Ishikawa (cell line): ENCODE measurements at regions not wholly inside any gene's neighbourhood (a gene's known extent, or its start where the extent isn't known, plus 50 kb on each side); places are given as distances from the start of the nearest gene placed in this dataset.

Experiments used
- EGR1 ChIP-seq: IDR thresholded peaks from 2 replicates; pipeline ENCODE4 v1.6.1; 2012
- EP300 ChIP-seq: IDR thresholded peaks from 2 replicates; pipeline ENCODE4 v1.6.1; 2012; ENCODE audit warnings: borderline replicate concordance
- RAD21 ChIP-seq: IDR thresholded peaks from 2 replicates; pipeline ENCODE4 v1.6.1; 2012; ENCODE audit warnings: low read depth
- TAF1 ChIP-seq: IDR thresholded peaks from 2 replicates; pipeline ENCODE4 v1.6.1; 2012; ENCODE audit warnings: low read depth, mild to moderate bottlenecking
- TCF12 ChIP-seq: IDR thresholded peaks from 2 replicates; pipeline ENCODE4 v1.6.1; 2012; ENCODE audit warnings: low read depth
- YY1 ChIP-seq: IDR thresholded peaks from 2 replicates; pipeline ENCODE4 v1.6.1; 2012; ENCODE audit warnings: low read depth
- TF ChIP-seq, protein P1 (sequence below): IDR thresholded peaks from 2 replicates; pipeline ENCODE4 v1.6.1; 2012
- TF ChIP-seq, protein P2 (sequence below): IDR thresholded peaks from 2 replicates; pipeline ENCODE4 v1.6.1; 2012; ENCODE audit warnings: low read depth, mild to moderate bottlenecking

DNA sequence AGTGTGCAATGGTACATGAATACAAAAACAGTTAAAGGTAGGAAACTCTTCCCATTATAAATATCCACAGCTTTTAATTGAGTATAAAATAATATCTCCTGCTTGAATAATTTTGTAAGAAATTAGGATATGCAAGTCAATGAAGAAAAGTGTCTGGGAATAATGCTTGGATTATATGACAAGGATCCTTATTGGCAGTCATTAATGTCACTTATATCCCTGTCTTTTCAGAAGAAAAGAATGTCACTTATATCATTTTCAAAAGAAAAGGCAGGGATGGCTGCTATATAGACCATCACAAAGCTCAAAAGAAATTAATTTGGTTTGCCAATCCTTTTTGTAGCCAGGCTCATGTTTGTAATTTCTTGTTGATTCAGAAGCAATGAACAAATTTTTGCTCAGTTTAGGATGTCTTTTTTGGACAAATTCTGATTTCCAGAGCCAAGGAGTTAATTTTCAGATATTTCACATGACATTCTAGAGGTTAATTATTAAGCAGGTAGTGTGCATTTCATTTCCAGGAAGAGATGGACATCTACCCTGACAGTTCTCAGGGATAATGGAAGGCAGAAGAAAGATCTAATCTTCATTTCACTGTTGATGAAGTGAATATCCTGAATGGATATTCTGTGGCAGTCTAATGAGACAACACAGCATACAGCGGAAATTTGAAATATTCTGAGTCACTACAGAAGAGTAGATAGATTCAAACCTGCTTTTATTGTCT, 299.8 kb downstream of the RPS29 start:
- TF ChIP-seq TAF1 (no peak), EP300 (no peak), EGR1 (no peak), RAD21 (no peak), TCF12 (no peak), YY1 (no peak)
- TF ChIP-seq, protein P1, sequence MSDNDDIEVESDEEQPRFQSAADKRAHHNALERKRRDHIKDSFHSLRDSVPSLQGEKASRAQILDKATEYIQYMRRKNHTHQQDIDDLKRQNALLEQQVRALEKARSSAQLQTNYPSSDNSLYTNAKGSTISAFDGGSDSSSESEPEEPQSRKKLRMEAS: no peak
- TF ChIP-seq, protein P2, sequence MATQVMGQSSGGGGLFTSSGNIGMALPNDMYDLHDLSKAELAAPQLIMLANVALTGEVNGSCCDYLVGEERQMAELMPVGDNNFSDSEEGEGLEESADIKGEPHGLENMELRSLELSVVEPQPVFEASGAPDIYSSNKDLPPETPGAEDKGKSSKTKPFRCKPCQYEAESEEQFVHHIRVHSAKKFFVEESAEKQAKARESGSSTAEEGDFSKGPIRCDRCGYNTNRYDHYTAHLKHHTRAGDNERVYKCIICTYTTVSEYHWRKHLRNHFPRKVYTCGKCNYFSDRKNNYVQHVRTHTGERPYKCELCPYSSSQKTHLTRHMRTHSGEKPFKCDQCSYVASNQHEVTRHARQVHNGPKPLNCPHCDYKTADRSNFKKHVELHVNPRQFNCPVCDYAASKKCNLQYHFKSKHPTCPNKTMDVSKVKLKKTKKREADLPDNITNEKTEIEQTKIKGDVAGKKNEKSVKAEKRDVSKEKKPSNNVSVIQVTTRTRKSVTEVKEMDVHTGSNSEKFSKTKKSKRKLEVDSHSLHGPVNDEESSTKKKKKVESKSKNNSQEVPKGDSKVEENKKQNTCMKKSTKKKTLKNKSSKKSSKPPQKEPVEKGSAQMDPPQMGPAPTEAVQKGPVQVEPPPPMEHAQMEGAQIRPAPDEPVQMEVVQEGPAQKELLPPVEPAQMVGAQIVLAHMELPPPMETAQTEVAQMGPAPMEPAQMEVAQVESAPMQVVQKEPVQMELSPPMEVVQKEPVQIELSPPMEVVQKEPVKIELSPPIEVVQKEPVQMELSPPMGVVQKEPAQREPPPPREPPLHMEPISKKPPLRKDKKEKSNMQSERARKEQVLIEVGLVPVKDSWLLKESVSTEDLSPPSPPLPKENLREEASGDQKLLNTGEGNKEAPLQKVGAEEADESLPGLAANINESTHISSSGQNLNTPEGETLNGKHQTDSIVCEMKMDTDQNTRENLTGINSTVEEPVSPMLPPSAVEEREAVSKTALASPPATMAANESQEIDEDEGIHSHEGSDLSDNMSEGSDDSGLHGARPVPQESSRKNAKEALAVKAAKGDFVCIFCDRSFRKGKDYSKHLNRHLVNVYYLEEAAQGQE: no peak
